Hepatocyte (in vitro differentiated cells): ENCODE measurements at regions not wholly inside any gene's neighbourhood (a gene's known extent, or its start where the extent isn't known, plus 50 kb on each side); places are given as distances from the start of the nearest gene placed in this dataset.

Experiments used
- DNase-seq: peaks from one replicate; pipeline ENCODE4 v3.0.0-alpha.2; 2016; ENCODE audit warnings: low spot score
- H2AFZ ChIP-seq: fragments of 200-600 bp; sonication (generic); 2 replicates; pipeline ENCODE4 v1.6.0; 2016; ENCODE audit warnings: antibody characterized with exemption, mild to moderate bottlenecking
- H3K27ac ChIP-seq: fragments of 200-600 bp; sonication (generic); 2 replicates; pipeline ENCODE4 v1.5.1; 2016; ENCODE audit warnings: mild to moderate bottlenecking
- H3K27me3 ChIP-seq: fragments of 200-600 bp; sonication (generic); 2 replicates; pipeline ENCODE4 v1.6.1; 2016
- H3K36me3 ChIP-seq: fragments of 200-600 bp; sonication (generic); replicated peaks from 2 replicates; pipeline ENCODE4 v1.5.1; 2016; ENCODE audit warnings: low read depth; ENCODE audit not compliant: insufficient read depth
- H3K4me1 ChIP-seq: fragments of 200-600 bp; sonication (generic); 2 replicates; pipeline ENCODE4 v1.5.1; 2016; ENCODE audit warnings: mild to moderate bottlenecking, moderate library complexity; ENCODE audit not compliant: insufficient read depth
- H3K4me2 ChIP-seq: fragments of 200-600 bp; sonication (generic); 2 replicates; pipeline ENCODE4 v1.6.0; 2016
- H3K4me3 ChIP-seq: fragments of 200-600 bp; sonication (generic); 2 replicates; pipeline ENCODE4 v1.5.1; 2016; ENCODE audit warnings: mild to moderate bottlenecking
- H3K79me2 ChIP-seq: fragments of 200-600 bp; sonication (generic); 2 replicates; pipeline ENCODE4 v1.6.0; 2017; ENCODE audit warnings: mild to moderate bottlenecking
- H3K9me2 ChIP-seq: fragments of 200-600 bp; sonication (generic); replicated peaks from 2 replicates; pipeline ENCODE4 v1.6.0; 2017; ENCODE audit warnings: mild to moderate bottlenecking; ENCODE audit not compliant: insufficient read depth
- H3K9me3 ChIP-seq: fragments of 200-600 bp; sonication (generic); 2 replicates; pipeline ENCODE4 v1.5.1; 2016; ENCODE audit warnings: low read depth, mild to moderate bottlenecking
- H4K20me1 ChIP-seq: fragments of 200-600 bp; sonication (generic); 2 replicates; pipeline ENCODE4 v1.6.0; 2016; ENCODE audit warnings: mild to moderate bottlenecking; ENCODE audit not compliant: insufficient read depth, poor library complexity, severe bottlenecking
- CTCF ChIP-seq: fragments of 200-600 bp; sonication (generic); IDR thresholded peaks from 2 replicates; pipeline ENCODE4 v1.5.1; 2016; ENCODE audit warnings: antibody characterized with exemption, mild to moderate bottlenecking; ENCODE audit not compliant: poor library complexity
- EZH2 ChIP-seq: fragments of 200-600 bp; sonication (generic); IDR thresholded peaks from 2 replicates; pipeline ENCODE4 v1.6.1; 2016; ENCODE audit warnings: antibody characterized with exemption, mild to moderate bottlenecking, borderline replicate concordance
- EZH2phosphoT487 ChIP-seq: fragments of 200-600 bp; sonication (generic); IDR thresholded peaks from one replicate; pipeline ENCODE4 v1.6.1; 2018; ENCODE audit warnings: antibody characterized with exemption, mild to moderate bottlenecking, low read depth, moderate library complexity; ENCODE audit not compliant: unreplicated experiment, severe bottlenecking
- WGBS: methylation state at CpG from one replicate; pipeline ENCODE4 v1.1.6; 2016; ENCODE audit warnings: low lambda C conversion rate; ENCODE audit errors: missing lambda C conversion rate; 5-methylcytosine and 5-hydroxymethylcytosine counted together

GRCh38 chr2:446303-446874, 158.5 kb upstream of the ALKAL2 start:
- Histone ChIP-seq H3K9me3 (no peaks in the 10 kb centered on the region), H3K27me3 (no peaks in the 10 kb centered on the region), H3K79me2 (no peaks in the 10 kb centered on the region), H3K9me2 (no peaks in the 10 kb centered on the region), H3K27ac (no peak overlapping the region), H3K4me3 (no peak overlapping the region), H4K20me1 (no peaks in the 10 kb centered on the region), H3K4me2 (no peak overlapping the region), H3K36me3 (no peaks in the 10 kb centered on the region), H3K4me1 (peaks cover 12% of the 10 kb centered on the region), H2AFZ (no peak overlapping the region)
- TF ChIP-seq EZH2phosphoT487 (no peak), EZH2 (no peak), CTCF (no peak)
- 64% methylated on average over 11 of the region's 11 CpGs for WGBS
- no peak for DNase-seq

- Histone ChIP-seq H4K20me1 (no peaks in the 10 kb centered on the region), H3K4me2 (no peak overlapping the region), H3K36me3 (no peaks in the 10 kb centered on the region), H3K79me2 (no peaks in the 10 kb centered on the region), H2AFZ (no peak overlapping the region), H3K4me1 (peaks cover 12% of the 10 kb centered on the region), H3K9me2 (no peaks in the 10 kb centered on the region), H3K9me3 (no peaks in the 10 kb centered on the region), H3K4me3 (no peak overlapping the region), H3K27me3 (no peaks in the 10 kb centered on the region), H3K27ac (no peak overlapping the region)
- no peak for DNase-seq
- no peak for TF ChIP-seq EZH2
- TF ChIP-seq EZH2phosphoT487: no peak
- 81% methylated on average over 6 of the region's 6 CpGs for WGBS
Observed at GRCh38 chr2:445896-446295, 158.0 kb upstream of the ALKAL2 start.

GRCh38 chr2:444937-445884, 157.3 kb upstream of the ALKAL2 start:
- no peak for TF ChIP-seq EZH2
- no peak for TF ChIP-seq EZH2phosphoT487
- no peak for TF ChIP-seq CTCF
- Histone ChIP-seq H3K36me3 (no peaks in the 10 kb centered on the region), H3K4me3 (no peak overlapping the region), H3K27ac (no peak overlapping the region), H2AFZ (no peak overlapping the region), H4K20me1 (no peaks in the 10 kb centered on the region), H3K4me2 (no peak overlapping the region), H3K9me3 (no peaks in the 10 kb centered on the region), H3K79me2 (no peaks in the 10 kb centered on the region), H3K27me3 (no peaks in the 10 kb centered on the region), H3K9me2 (no peaks in the 10 kb centered on the region), H3K4me1 (peaks cover 12% of the 10 kb centered on the region)
- no peak for DNase-seq
- WGBS: 94% methylated on average over 37 of the region's 39 CpGs

GRCh38 chr2:443741-444140, 155.8 kb upstream of the ALKAL2 start:
- DNase-seq: no peak
- H3K4me1 ChIP-seq: peaks cover 12% of the 10 kb centered on the region
- H2AFZ ChIP-seq: no peak overlapping the region
- H3K4me3 ChIP-seq: no peak overlapping the region
- H3K9me3 ChIP-seq: no peaks in the 10 kb centered on the region
- H3K4me2 ChIP-seq: no peak overlapping the region
- H3K27me3 ChIP-seq: no peaks in the 10 kb centered on the region
- H3K9me2 ChIP-seq: no peaks in the 10 kb centered on the region
- H4K20me1 ChIP-seq: no peaks in the 10 kb centered on the region
- no peak overlapping the region for H3K27ac ChIP-seq
- H3K79me2 ChIP-seq: no peaks in the 10 kb centered on the region
- no peaks in the 10 kb centered on the region for H3K36me3 ChIP-seq
- WGBS: 80% methylated on average over 6 of the region's 6 CpGs
- TF ChIP-seq EZH2phosphoT487 (no peak), EZH2 (no peak), CTCF (no peak)
